HFFc6 (cell line): ENCODE measurements at regions not wholly inside any gene's neighbourhood (a gene's known extent, or its start where the extent isn't known, plus 50 kb on each side); places are given as distances from the start of the nearest gene placed in this dataset.

Experiments used
- DNase-seq: peaks from one replicate; pipeline ENCODE4 v3.0.0-alpha.2; 2018
- H3K27ac Mint-ChIP-seq: 2 replicates; pipeline ENCODE4 v1.8.0; 2020; ENCODE audit warnings: mild to moderate bottlenecking, mixed read lengths
- H3K27me3 Mint-ChIP-seq: 2 replicates; pipeline ENCODE4 v1.8.0; 2021; ENCODE audit warnings: mild to moderate bottlenecking, moderate library complexity, mixed read lengths; ENCODE audit not compliant: insufficient read depth
- H3K36me3 Mint-ChIP-seq: 2 replicates; pipeline ENCODE4 v1.8.0; 2021; ENCODE audit warnings: low read depth, mixed read lengths
- H3K4me1 Mint-ChIP-seq: 2 replicates; pipeline ENCODE4 v1.8.0; 2020; ENCODE audit warnings: low read depth, mixed read lengths
- H3K4me3 Mint-ChIP-seq: 2 replicates; pipeline ENCODE4 v1.8.0; 2020; ENCODE audit warnings: mild to moderate bottlenecking, moderate library complexity, mixed read lengths
- H3K9me3 Mint-ChIP-seq: 2 replicates; pipeline ENCODE4 v1.8.0; 2020; ENCODE audit warnings: mild to moderate bottlenecking, mixed read lengths
- CTCF ChIP-seq: fragments of 200-600 bp; sonication (generic); IDR thresholded peaks from 2 replicates; pipeline ENCODE4 v1.5.0; 2021; ENCODE audit warnings: antibody characterized with exemption, mild to moderate bottlenecking

GRCh38 chr6:22029171-22029570 is 267.7 kb downstream of the PRL start:
- H3K4me1 Mint-ChIP-seq, result peaks cover 14% of the 10 kb centered on the region
- no peak overlapping the region for H3K27ac Mint-ChIP-seq
- TF ChIP-seq CTCF, result no peak
- no peaks in the 10 kb centered on the region for H3K36me3 Mint-ChIP-seq
- H3K27me3 Mint-ChIP-seq, result peaks cover 2% of the 10 kb centered on the region; the same call in 1 of the 2 replicates
- no peaks in the 10 kb centered on the region for H3K9me3 Mint-ChIP-seq
- no peak for DNase-seq
- no peak overlapping the region for H3K4me3 Mint-ChIP-seq

DNA sequence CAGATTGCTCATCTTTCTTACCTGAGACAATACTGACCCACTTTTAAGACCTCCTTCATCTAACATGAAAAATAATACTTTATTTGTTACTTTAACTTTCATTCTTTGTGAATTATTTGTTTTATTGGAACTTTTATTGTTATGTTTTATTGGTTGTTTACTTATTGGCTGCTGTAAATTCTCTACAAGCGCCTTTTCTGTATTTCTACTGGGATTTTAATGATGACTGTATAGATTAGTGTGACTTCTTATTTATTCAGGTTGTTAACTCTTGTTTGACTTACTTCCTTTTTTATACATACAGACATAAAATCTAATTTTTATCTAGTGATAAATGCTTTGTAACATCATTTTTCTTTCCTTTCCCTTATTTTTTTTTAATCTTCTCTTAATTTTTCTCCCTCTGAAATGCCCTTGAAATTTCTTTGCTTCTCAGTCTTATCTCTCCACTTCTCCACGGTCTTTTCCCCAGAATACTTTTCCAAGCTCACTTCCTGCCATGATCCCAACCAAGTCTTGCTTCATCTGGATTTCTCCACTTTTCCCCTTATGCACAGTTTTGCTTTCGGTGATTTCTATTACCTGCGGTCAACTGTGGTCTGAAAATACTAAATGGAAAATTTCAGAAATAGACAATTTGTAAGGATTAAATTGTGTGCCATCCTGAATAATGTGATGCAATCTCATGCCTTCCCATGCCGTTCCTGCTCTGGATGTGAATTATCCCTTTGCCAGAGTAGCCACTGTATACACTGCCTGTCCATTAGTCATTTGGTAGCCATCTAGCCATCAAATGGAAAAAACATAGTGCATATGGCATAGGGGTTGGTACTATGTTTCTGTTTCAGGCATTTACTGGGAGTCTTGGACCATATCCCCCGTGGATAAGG is 265.9 kb downstream of the PRL start:
- no peak overlapping the region for H3K27ac Mint-ChIP-seq
- no peaks in the 10 kb centered on the region for H3K9me3 Mint-ChIP-seq
- peaks cover 4% of the 10 kb centered on the region for H3K4me1 Mint-ChIP-seq
- DNase-seq, result no peak
- H3K27me3 Mint-ChIP-seq, result peaks cover 2% of the 10 kb centered on the region; the same call in 1 of the 2 replicates
- H3K4me3 Mint-ChIP-seq, result no peak overlapping the region
- TF ChIP-seq CTCF, result no peak
- no peaks in the 10 kb centered on the region for H3K36me3 Mint-ChIP-seq

- Mint-ChIP-seq H3K27ac (no peak overlapping the region), H3K9me3 (peaks cover 11% of the 10 kb centered on the region), H3K4me3 (no peak overlapping the region), H3K4me1 (no peaks in the 10 kb centered on the region), H3K27me3 (peaks cover 2% of the 10 kb centered on the region), H3K36me3 (0 out of 2 replicates have a peak, but pooled peaks cover 8% of the 10 kb centered on the region)
- DNase-seq, result no peak
- TF ChIP-seq CTCF, result no peak
These were observed 261.1 kb downstream of the PRL start for GRCh38 chr6:22035690-22036089.

DNA sequence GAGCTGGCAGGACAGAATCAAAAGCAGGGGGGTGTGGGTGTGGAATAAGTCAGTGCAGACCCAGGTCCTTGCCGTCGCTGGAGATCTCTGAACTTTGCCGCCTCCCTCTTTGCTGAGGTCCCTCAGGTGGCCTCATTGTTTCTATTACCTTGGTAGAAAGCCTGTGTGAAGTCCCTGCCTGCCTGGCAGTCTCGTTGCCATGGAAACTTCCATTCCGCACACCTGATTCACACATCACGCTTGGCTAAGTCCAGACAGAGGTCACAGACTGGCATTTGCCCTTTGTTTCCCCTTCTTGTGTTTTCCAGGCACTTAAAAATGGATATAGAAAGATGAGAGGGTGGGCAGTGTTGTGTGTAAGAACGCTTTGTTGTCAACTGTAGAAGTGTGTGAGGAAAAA is 260.6 kb downstream of the PRL start:
- Mint-ChIP-seq H3K4me3 (no peak overlapping the region), H3K36me3 (0 out of 2 replicates have a peak, but pooled peaks cover 8% of the 10 kb centered on the region), H3K27me3 (peaks cover 2% of the 10 kb centered on the region), H3K27ac (no peak overlapping the region), H3K9me3 (peaks cover 11% of the 10 kb centered on the region), H3K4me1 (no peaks in the 10 kb centered on the region)
- TF ChIP-seq CTCF, result no peak
- no peak for DNase-seq

- H3K27ac Mint-ChIP-seq, result no peak overlapping the region
These were observed 260.1 kb downstream of the PRL start for GRCh38 chr6:22036699-22037098.

More at GRCh38 chr6:22036699-22037098, 260.1 kb downstream of the PRL start:
- Mint-ChIP-seq H3K4me1 (no peaks in the 10 kb centered on the region), H3K4me3 (no peak overlapping the region), H3K36me3 (0 out of 2 replicates have a peak, but pooled peaks cover 8% of the 10 kb centered on the region), H3K27me3 (peaks cover 2% of the 10 kb centered on the region), H3K9me3 (peaks cover 11% of the 10 kb centered on the region)
- no peak for TF ChIP-seq CTCF
- DNase-seq, result no peak
